HCT116 (cell line): ENCODE measurements at regions not wholly inside any gene's neighbourhood (a gene's known extent, or its start where the extent isn't known, plus 50 kb on each side); places are given as distances from the start of the nearest gene placed in this dataset.
"Not testable (repeated sequence)": the region's sequence is repeated elsewhere in the genome, so short reads cannot be mapped to it uniquely, and the experiment has no call there.

Source experiments
- EZH2 ChIP-seq: fragments of 200-600 bp; sonication (generic); IDR thresholded peaks from 2 replicates; pipeline ENCODE4 v1.6.1; 2017; ENCODE audit warnings: antibody characterized with exemption, mixed run types
- EZH2phosphoT487 ChIP-seq: fragments of 200-600 bp; IDR thresholded peaks from 2 replicates; pipeline ENCODE4 v1.6.1; 2018; ENCODE audit warnings: antibody characterized with exemption, borderline replicate concordance
- POLR2A ChIP-seq: IDR thresholded peaks from 2 replicates; pipeline ENCODE4 v1.7.0; 2011; ENCODE audit warnings: borderline replicate concordance; ENCODE audit not compliant: insufficient read depth, insufficient read length; ENCODE audit errors: extremely low read depth
- ZBTB33 ChIP-seq: IDR thresholded peaks from 2 replicates; pipeline ENCODE4 v1.6.1; 2011; ENCODE audit warnings: mild to moderate bottlenecking, low read length, moderate library complexity; ENCODE audit not compliant: insufficient replicate concordance; ENCODE audit errors: extremely low read depth
- TF ChIP-seq, protein P1 (sequence below), 3 experiments: fragments of 200-600 bp in 1 of 3; sonication (generic) in 1 of 3; IDR thresholded peaks in 2 of 3; conservative IDR thresholded peaks in 1 of 3; 2 replicates each; pipeline ENCODE4 v1.5.1; 2012 to 2017; ENCODE audit warnings: low read depth in 2 of 3, low read length in 2 of 3, antibody characterized with exemption in 1 of 3, borderline replicate concordance in 1 of 3, control low read depth in 1 of 3, mild to moderate bottlenecking in 1 of 3, mixed read lengths in 1 of 3, mixed run types in 1 of 3, moderate library complexity in 1 of 3; ENCODE audit not compliant: insufficient read depth in 1 of 3

- not testable (repeated sequence) for TF ChIP-seq EZH2, POLR2A, ZBTB33, EZH2phosphoT487
- TF ChIP-seq, protein P1, sequence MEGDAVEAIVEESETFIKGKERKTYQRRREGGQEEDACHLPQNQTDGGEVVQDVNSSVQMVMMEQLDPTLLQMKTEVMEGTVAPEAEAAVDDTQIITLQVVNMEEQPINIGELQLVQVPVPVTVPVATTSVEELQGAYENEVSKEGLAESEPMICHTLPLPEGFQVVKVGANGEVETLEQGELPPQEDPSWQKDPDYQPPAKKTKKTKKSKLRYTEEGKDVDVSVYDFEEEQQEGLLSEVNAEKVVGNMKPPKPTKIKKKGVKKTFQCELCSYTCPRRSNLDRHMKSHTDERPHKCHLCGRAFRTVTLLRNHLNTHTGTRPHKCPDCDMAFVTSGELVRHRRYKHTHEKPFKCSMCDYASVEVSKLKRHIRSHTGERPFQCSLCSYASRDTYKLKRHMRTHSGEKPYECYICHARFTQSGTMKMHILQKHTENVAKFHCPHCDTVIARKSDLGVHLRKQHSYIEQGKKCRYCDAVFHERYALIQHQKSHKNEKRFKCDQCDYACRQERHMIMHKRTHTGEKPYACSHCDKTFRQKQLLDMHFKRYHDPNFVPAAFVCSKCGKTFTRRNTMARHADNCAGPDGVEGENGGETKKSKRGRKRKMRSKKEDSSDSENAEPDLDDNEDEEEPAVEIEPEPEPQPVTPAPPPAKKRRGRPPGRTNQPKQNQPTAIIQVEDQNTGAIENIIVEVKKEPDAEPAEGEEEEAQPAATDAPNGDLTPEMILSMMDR (IDR thresholded peaks at IDR 0.05 in 2 of 3, conservative IDR thresholded peaks at IDR 0.05 in 1 of 3; ENCODE audit: borderline replicate concordance in 1 of 3, insufficient read depth in 1 of 3, low read depth in 2 of 3, low read length in 2 of 3): not testable (repeated sequence)
These were observed 295.3 kb downstream of the HIVEP2 start for GRCh38 chr6:142649438-142650234.
